Left lung (tissue), 4 donors: ENCODE measurements at regions not wholly inside any gene's neighbourhood (a gene's known extent, or its start where the extent isn't known, plus 50 kb on each side); places are given as distances from the start of the nearest gene placed in this dataset.

ENCODE experiments used
- ATAC-seq: fragments of 200-7000 bp; cut with Tn5 transposase; one replicate; pipeline ENCODE4 v1.9.1; 2020; ENCODE audit warnings: moderate library complexity
- DNase-seq, 4 donors: peaks; one replicate each; pipeline ENCODE4 v3.0.0-alpha.2; 2013 to 2020
- H3K27ac ChIP-seq, 2 donors: fragments of 200-600 bp; sonication (generic) in 1 of 2; one replicate each; pipeline versions ENCODE4 v1.5.0 to v1.8.0; 2020 to 2021
- H3K27me3 ChIP-seq, 2 donors: fragments of 200-600 bp; sonication (generic) in 1 of 2; one replicate each; pipeline versions ENCODE4 v1.5.0 to v1.8.0; 2020 to 2021
- H3K36me3 ChIP-seq, 2 donors: fragments of 200-600 bp; sonication (generic) in 1 of 2; one replicate each; pipeline versions ENCODE4 v1.5.0 to v1.8.0; 2020 to 2021
- H3K4me1 ChIP-seq, 2 donors: fragments of 200-600 bp; one replicate each; pipeline ENCODE4 v1.8.0; 2021
- H3K4me3 ChIP-seq, 2 donors: fragments of 200-600 bp; sonication (generic) in 1 of 2; one replicate each; pipeline versions ENCODE4 v1.5.0 to v1.8.0; 2020 to 2021; ENCODE audit warnings: mild to moderate bottlenecking in 1 of 2
- H3K9me3 ChIP-seq, 2 donors: fragments of 200-600 bp; sonication (generic) in 1 of 2; one replicate each; pipeline versions ENCODE4 v1.5.0 to v1.8.0; 2020 to 2021
- CTCF ChIP-seq, 2 donors: fragments of 200-600 bp; sonication (generic) in 1 of 2; IDR thresholded peaks; one replicate each; pipeline versions ENCODE4 v1.5.0 to v1.8.0; 2021; ENCODE audit warnings: antibody characterized with exemption in 2 of 2
- intact Hi-C, 2 donors: fragments of 100-400 bp; cut with DNase I; formaldehyde crosslinking; loops; one replicate each; pipeline versions ENCODE4 v1.11.2 to v1.14.2; 2022
- donor health status: DM: no; HTN: yes; CAD: no.
- donor health status: DM: no; HTN: no; CAD: no.

GRCh38 chr5:53160895-53161294 is 51.3 kb upstream of the MOCS2 start:
- Histone ChIP-seq H3K27me3 (no peaks in the 10 kb centered on the region), H3K4me1 (peaks cover 0 to 2% of the 10 kb centered on the region in 2 donors), H3K27ac (no peak overlapping the region), H3K9me3 (no peaks in the 10 kb centered on the region), H3K36me3 (no peaks in the 10 kb centered on the region), H3K4me3 (no peak overlapping the region)
- no peak for TF ChIP-seq CTCF (IDR thresholded peaks at IDR 0.05)
- ATAC-seq (no peak), DNase-seq (no peak)
- intact Hi-C loops, result no loop called here

GRCh38 chr5:53161876-53162275 is 52.3 kb upstream of the MOCS2 start:
- TF ChIP-seq CTCF (IDR thresholded peaks at IDR 0.05), result no peak
- ATAC-seq, result no peak

GRCh38 chr5:53164478-53165165 is 55.1 kb upstream of the MOCS2 start:
- no peaks in the 10 kb centered on the region for H3K36me3 ChIP-seq
- TF ChIP-seq CTCF (IDR thresholded peaks at IDR 0.05), result no peak
- peaks cover 10 to 12% of the 10 kb centered on the region in 2 donors for H3K4me1 ChIP-seq
- DNase-seq (peak in 1 of 4 donors; percentile 47), ATAC-seq (peak; percentile 83)
- no peaks in the 10 kb centered on the region for H3K9me3 ChIP-seq
- H3K27ac ChIP-seq, result no peak overlapping the region
- no peaks in the 10 kb centered on the region for H3K27me3 ChIP-seq
- intact Hi-C loops, result no loop called here
- no peak overlapping the region for H3K4me3 ChIP-seq

More at GRCh38 chr5:53161876-53162275, 52.3 kb upstream of the MOCS2 start:
- no peaks in the 10 kb centered on the region for H3K36me3 ChIP-seq
- H3K27ac ChIP-seq, result no peak overlapping the region
- intact Hi-C loops, result no loop called here
- H3K27me3 ChIP-seq, result no peaks in the 10 kb centered on the region
- peaks cover 0 to 10% of the 10 kb centered on the region in 2 donors for H3K4me1 ChIP-seq
- no peak overlapping the region for H3K4me3 ChIP-seq
- DNase-seq, result no peak
- H3K9me3 ChIP-seq, result no peaks in the 10 kb centered on the region

GRCh38 chr5:53165431-53166182 is 56.0 kb upstream of the MOCS2 start:
- Histone ChIP-seq H3K9me3 (no peaks in the 10 kb centered on the region), H3K27me3 (no peaks in the 10 kb centered on the region), H3K4me1 (peaks cover 10 to 12% of the 10 kb centered on the region in 2 donors), H3K4me3 (no peak overlapping the region), H3K27ac (no peak overlapping the region), H3K36me3 (no peaks in the 10 kb centered on the region)
- TF ChIP-seq CTCF (IDR thresholded peaks at IDR 0.05), result no peak
- DNase-seq (peak in 1 of 4 donors; percentile 33), ATAC-seq (no peak)
- intact Hi-C loops, result no loop called here

- no peaks in the 10 kb centered on the region for H3K9me3 ChIP-seq
- ATAC-seq (no peak), DNase-seq (peak in 2 of 4 donors; percentile 52 to 65)
- no peak overlapping the region for H3K27ac ChIP-seq
- no peaks in the 10 kb centered on the region for H3K27me3 ChIP-seq
- H3K36me3 ChIP-seq, result no peaks in the 10 kb centered on the region
- intact Hi-C loops, result no loop called here
- no peak overlapping the region for H3K4me3 ChIP-seq
- no peak for TF ChIP-seq CTCF (IDR thresholded peaks at IDR 0.05)
- H3K4me1 ChIP-seq, result peaks cover 10 to 12% of the 10 kb centered on the region in 2 donors
Measured at GRCh38 chr5:53166183-53166495, 56.6 kb upstream of the MOCS2 start.
